Ascending aorta (tissue), 2 donors: ENCODE measurements at regions not wholly inside any gene's neighbourhood (a gene's known extent, or its start where the extent isn't known, plus 50 kb on each side); places are given as distances from the start of the nearest gene placed in this dataset.

Source experiments
- DNase-seq, 2 donors: peaks; one replicate each; pipeline ENCODE4 v3.0.0-alpha.2; 2019; ENCODE audit warnings: low spot score in 2 of 2
- H3K27ac ChIP-seq, 2 donors: fragments of 200-600 bp; sonication (generic); one replicate each; pipeline ENCODE4 v1.5.1; 2016 to 2017; ENCODE audit warnings: mild to moderate bottlenecking in 1 of 2
- H3K27me3 ChIP-seq: fragments of 200-600 bp; sonication (generic); one replicate; pipeline ENCODE4 v1.5.1; 2017
- H3K36me3 ChIP-seq, 2 donors: fragments of 200-600 bp; sonication (generic); one replicate each; pipeline ENCODE4 v1.5.1; 2016
- H3K4me1 ChIP-seq, 2 donors: fragments of 200-600 bp; sonication (generic); one replicate each; pipeline ENCODE4 v1.5.1; 2016 to 2017; ENCODE audit warnings: mild to moderate bottlenecking in 1 of 2
- H3K4me3 ChIP-seq, 2 donors: fragments of 200-600 bp; sonication (generic); one replicate each; pipeline ENCODE4 v1.5.1; 2016 to 2017; ENCODE audit warnings: mild to moderate bottlenecking in 1 of 2
- H3K9me3 ChIP-seq, 2 donors: fragments of 200-600 bp; sonication (generic); one replicate each; pipeline ENCODE4 v1.5.1; 2016
- CTCF ChIP-seq, 3 experiments: fragments of 200-600 bp in 2 of 3; fragments of 450-650 bp in 1 of 3; sonication (generic) in 2 of 3; IDR thresholded peaks; one replicate each; pipeline ENCODE4 v1.5.1; 2016 to 2019; ENCODE audit warnings: antibody characterized with exemption in 3 of 3, mild to moderate bottlenecking in 1 of 3, moderate library complexity in 1 of 3
- intact Hi-C: fragments of 100-400 bp; cut with DNase I; formaldehyde crosslinking; loops from one replicate; pipeline ENCODE4 v1.15.1; 2023

DNA sequence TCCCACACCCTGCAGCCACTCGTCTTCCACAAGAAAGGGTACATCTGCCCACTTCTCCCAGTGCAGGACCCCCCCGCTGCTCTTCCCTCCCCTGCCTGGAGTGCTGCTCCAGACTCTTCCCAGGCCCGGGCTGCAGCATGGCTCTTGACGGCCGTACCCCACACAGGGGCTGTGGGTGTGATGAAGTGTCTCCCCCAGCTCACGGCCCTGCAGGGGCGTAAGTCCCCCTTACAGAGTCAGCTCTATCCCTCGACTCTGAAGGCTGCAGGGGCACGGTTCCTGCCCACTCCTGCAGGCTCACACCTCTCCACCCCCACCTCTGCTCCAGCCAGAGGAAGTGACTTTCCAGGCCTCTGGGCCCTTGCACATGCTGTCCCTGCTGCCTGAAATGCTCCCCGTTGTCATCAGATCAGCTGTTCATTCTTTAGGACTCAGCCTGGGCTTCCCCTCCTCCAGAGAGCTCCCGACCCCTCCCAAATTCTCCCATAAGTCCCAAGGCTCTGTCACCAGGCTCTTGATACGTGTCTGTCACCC is 180.6 kb upstream of the IER5L start:
- no peak overlapping the region for H3K4me3 ChIP-seq
- H3K27ac ChIP-seq = no peak overlapping the region
- intact Hi-C loops = loop anchor here (10.0 kb wide), 1 partner anchor 64 kb away; no protein-coding TSS in a partner anchor
- H3K9me3 ChIP-seq = peaks cover 8 to 10% of the 10 kb centered on the region in 2 donors
- TF ChIP-seq CTCF (IDR thresholded peaks at IDR 0.05) = no peak
- H3K4me1 ChIP-seq = peaks cover 0 to 2% of the 10 kb centered on the region in 2 donors
- DNase-seq = no peak
- no peaks in the 10 kb centered on the region for H3K27me3 ChIP-seq
- H3K36me3 ChIP-seq = no peaks in the 10 kb centered on the region

DNA sequence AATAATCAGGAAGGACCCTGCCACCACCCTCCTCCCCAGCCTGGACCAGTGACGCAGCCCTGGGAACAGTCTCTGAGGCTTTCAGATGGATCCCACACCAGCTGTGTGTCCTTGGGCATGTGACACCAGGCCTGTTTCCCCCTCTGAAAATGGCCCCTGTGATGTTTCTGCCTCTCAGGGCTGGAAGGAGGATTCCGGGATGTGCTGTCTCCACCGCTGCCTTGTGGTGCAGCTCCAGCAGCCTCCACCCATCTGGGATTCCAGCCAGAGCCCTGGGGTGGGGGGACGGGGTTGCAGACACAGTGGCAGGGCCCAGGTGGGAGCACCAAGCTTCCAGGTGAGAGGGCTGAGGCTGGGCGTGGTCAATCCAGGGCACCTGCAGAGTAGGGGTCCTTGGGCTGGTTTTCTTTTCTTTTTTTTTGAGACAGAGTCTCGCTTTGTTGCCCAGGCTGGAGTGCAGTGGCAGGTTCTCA is 179.7 kb upstream of the IER5L start:
- no peak overlapping the region for H3K4me3 ChIP-seq
- peaks cover 8 to 10% of the 10 kb centered on the region in 2 donors for H3K9me3 ChIP-seq
- intact Hi-C loops = loop anchor here (10.0 kb wide), 1 partner anchor 63 kb away; no protein-coding TSS in a partner anchor
- no peaks in the 10 kb centered on the region for H3K36me3 ChIP-seq
- no peak overlapping the region for H3K27ac ChIP-seq
- peaks cover 3 to 11% of the 10 kb centered on the region in 2 donors for H3K4me1 ChIP-seq
- no peak for DNase-seq
- TF ChIP-seq CTCF (IDR thresholded peaks at IDR 0.05) = no peak
- no peaks in the 10 kb centered on the region for H3K27me3 ChIP-seq

DNA sequence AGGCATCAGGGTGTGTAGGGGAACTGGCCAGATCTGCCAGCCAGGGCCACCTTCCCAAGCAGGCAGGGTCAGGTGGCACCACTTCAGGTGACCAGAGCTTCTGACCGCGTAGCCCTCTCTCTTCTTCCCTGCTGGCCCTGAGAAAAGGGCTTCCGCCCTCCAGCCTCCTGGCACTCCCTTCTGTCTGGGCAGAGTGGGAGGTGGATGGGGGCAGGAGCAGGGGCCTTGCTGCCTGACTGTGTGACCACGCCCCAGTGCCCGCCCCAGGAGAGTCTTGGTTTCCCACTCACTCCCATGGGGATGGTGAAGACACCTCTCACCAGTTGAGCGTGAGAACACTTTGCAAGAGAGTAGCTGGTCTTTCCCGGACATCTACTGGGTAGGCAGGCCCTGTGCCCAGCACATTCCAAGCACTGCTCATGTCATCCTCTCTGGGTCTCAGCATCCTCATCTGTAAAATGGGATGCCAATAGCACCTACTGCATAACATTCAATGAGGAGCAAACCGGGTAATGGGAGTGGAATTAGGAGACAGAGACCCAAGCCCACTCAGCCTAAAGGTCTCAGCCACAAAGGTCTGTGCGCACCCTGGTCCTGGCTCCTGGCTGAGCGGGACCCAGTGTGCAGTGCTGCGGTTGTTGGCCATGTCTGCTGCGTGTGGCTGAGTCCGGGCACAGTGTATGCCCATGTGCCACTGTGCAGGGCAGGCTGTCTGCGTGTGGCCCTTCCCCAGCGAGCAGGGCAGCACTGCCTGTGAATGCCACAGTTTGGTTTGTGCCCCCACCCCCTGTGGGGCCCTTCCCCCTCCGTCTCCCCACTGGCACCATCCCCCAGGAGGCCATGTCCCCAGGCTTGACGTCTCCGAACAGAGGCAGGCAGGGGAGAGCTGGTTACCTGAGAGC is 179.1 kb upstream of the IER5L start:
- no peaks in the 10 kb centered on the region for H3K27me3 ChIP-seq
- DNase-seq = no peak
- H3K4me3 ChIP-seq = no peak overlapping the region

GRCh38 chr9:129355631-129356030 is 177.6 kb upstream of the IER5L start:
- H3K4me1 ChIP-seq = peaks cover 10 to 22% of the 10 kb centered on the region in 2 donors
- intact Hi-C loops = loop anchor here (10.0 kb wide), 1 partner anchor 61 kb away; no protein-coding TSS in a partner anchor
- no peak overlapping the region for H3K27ac ChIP-seq
- H3K9me3 ChIP-seq = peaks cover 8 to 10% of the 10 kb centered on the region in 2 donors
- TF ChIP-seq CTCF (IDR thresholded peaks at IDR 0.05) = no peak
- H3K36me3 ChIP-seq = no peaks in the 10 kb centered on the region
- H3K4me3 ChIP-seq = no peak overlapping the region
- DNase-seq = no peak
- H3K27me3 ChIP-seq = no peaks in the 10 kb centered on the region

More for the DNA sequence above, 179.1 kb upstream of the IER5L start:
- H3K36me3 ChIP-seq = no peaks in the 10 kb centered on the region
- TF ChIP-seq CTCF (IDR thresholded peaks at IDR 0.05) = no peak
- intact Hi-C loops = loop anchor here (10.0 kb wide), 1 partner anchor 62 kb away; no protein-coding TSS in a partner anchor
- H3K9me3 ChIP-seq = peaks cover 8 to 10% of the 10 kb centered on the region in 2 donors
- peaks cover 10 to 17% of the 10 kb centered on the region in 2 donors for H3K4me1 ChIP-seq
- no peak overlapping the region for H3K27ac ChIP-seq

DNA sequence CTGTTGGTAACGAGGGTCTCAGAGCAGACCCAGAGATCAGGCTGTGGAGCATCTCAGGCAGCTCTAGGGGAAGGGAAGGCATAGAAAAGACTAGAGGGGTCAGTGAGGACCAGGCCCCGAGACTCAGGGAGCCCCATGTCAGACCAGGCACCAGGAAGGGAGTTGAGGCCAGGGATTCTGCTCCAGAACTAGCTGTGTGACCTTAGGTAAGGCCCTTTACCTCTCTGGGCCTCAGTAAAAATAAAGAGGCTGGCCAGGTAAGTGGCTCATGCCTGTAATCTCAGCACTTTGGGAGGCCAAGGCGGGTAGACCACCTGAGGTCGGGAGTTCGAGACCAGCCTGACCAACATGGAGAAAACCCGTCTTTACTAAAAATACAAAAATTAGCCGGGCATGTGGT is 176.4 kb upstream of the IER5L start:
- intact Hi-C loops = loop anchor here (10.0 kb wide), 1 partner anchor 60 kb away; no protein-coding TSS in a partner anchor
- H3K36me3 ChIP-seq = no peaks in the 10 kb centered on the region
- no peak overlapping the region for H3K27ac ChIP-seq
- H3K27me3 ChIP-seq = no peaks in the 10 kb centered on the region
- peaks cover 8 to 10% of the 10 kb centered on the region in 2 donors for H3K9me3 ChIP-seq
- no peak for TF ChIP-seq CTCF (IDR thresholded peaks at IDR 0.05)
- H3K4me3 ChIP-seq = no peak overlapping the region
- H3K4me1 ChIP-seq = peaks cover 10 to 22% of the 10 kb centered on the region in 2 donors
- no peak for DNase-seq
